ENCODE measurements at regions not wholly inside any gene's neighbourhood (a gene's known extent, or its start where the extent isn't known, plus 50 kb on each side); places are given as distances from the start of the nearest gene placed in this dataset.

GRCh38 chr20:39553120-39553519 is 591.0 kb downstream of the DHX35 start:
- Histone ChIP-seq H3K4me3 (ENCODE audit: low read depth in 1 of 2, low read length in 1 of 2) (no peak overlapping the region), H3K9me3 (no peaks in the 10 kb centered on the region), H3K27ac (no peak overlapping the region), H3K27me3 (no peaks in the 10 kb centered on the region), H3K4me1 (ENCODE audit: control insufficient read depth in 1 of 2, insufficient read depth in 1 of 2, low read depth in 1 of 2, low read length in 1 of 2) (no peaks in the 10 kb centered on the region), H3K36me3 (no peaks in the 10 kb centered on the region)
- TF ChIP-seq CTCF (IDR thresholded peaks at IDR 0.05): no peak

- no peak for TF ChIP-seq CTCF (IDR thresholded peaks at IDR 0.05)
- no peaks in the 10 kb centered on the region for H3K36me3 ChIP-seq
Measured at GRCh38 chr20:39549733-39550132, 587.6 kb downstream of the DHX35 start.

DNA sequence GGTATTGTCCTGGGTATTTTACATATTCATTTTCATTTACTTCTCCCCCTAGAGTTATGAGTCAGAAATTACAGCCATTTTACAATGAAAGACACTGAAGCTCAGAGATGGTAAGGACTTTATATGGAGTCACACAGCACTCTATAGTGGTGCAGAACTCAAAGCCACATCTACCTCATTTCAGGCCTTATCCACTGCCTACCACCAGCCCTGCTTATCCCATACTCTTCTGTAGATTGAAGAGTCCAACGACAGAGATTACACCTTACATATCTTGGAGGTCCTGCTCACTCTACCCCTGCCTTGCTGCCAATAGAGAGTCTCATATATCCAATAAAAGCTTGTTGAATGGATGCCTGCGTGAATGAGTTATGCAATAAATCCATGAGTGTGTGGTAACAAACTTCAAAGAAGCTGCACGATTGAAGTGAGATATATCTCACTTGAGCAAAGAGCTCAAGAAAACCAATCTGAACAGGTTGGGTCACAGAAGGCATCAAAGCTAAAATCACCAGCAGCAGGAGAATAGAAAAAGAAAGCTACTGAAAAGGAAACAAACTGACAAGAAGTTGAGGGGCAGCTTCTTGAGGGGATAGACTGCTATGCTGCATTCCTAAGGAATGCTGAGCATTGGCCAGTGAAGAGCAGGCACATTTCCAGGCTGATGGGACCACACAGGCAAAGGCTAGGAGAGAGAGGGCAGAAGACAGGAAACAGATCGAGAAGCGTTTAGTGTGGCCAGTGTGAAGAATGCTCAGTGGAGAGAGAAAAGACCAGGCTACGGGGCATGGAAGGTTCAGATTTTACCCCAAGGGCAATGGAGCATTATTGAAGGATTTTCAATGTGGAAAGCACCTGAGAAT is 585.6 kb downstream of the DHX35 start:
- Histone ChIP-seq H3K36me3 (no peaks in the 10 kb centered on the region), H3K4me3 (ENCODE audit: low read depth in 1 of 2, low read length in 1 of 2) (no peak overlapping the region), H3K9me3 (no peaks in the 10 kb centered on the region), H3K27ac (no peak overlapping the region), H3K4me1 (ENCODE audit: control insufficient read depth in 1 of 2, insufficient read depth in 1 of 2, low read depth in 1 of 2, low read length in 1 of 2) (no peaks in the 10 kb centered on the region), H3K27me3 (no peaks in the 10 kb centered on the region)
- TF ChIP-seq CTCF (IDR thresholded peaks at IDR 0.05): no peak

More at GRCh38 chr20:39549733-39550132, 587.6 kb downstream of the DHX35 start:
- Histone ChIP-seq H3K27me3 (no peaks in the 10 kb centered on the region), H3K4me3 (ENCODE audit: low read depth in 1 of 2, low read length in 1 of 2) (no peak overlapping the region), H3K9me3 (no peaks in the 10 kb centered on the region), H3K4me1 (ENCODE audit: control insufficient read depth in 1 of 2, insufficient read depth in 1 of 2, low read depth in 1 of 2, low read length in 1 of 2) (no peaks in the 10 kb centered on the region), H3K27ac (no peak overlapping the region)

DNA sequence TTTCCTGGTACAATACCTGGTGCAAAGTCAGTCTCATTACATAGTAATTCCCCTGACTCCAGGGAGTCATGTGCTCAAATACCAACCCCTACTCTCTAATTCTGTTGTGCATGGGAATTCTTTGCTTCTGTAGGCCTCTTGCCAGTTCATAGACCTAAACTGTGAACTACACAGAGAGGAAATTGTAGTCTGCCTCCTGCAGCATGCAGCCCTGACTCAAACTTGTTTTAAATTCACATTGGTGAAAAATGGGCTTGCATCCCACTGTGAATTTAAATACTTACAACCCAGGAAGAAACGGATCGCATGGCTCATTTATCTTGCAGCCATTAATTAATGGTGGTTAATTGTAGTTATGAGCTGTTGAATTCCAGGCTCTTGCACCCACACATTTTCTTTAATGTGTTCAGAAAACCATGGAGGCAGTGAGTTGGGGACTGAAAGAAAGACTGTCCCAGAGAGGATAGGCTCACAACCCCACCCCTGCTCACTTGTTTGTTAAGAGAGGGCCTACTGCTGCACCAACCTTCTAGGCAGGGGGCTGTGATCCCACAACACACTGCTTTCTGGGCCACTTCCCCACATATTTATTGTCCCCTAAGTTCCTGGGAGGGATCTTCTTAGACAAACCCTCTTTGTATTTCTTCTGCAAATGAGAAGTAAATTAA is 579.1 kb downstream of the DHX35 start:
- TF ChIP-seq CTCF (IDR thresholded peaks at IDR 0.05): no peak
- Histone ChIP-seq H3K4me1 (ENCODE audit: control insufficient read depth in 1 of 2, insufficient read depth in 1 of 2, low read depth in 1 of 2, low read length in 1 of 2) (no peaks in the 10 kb centered on the region), H3K4me3 (ENCODE audit: low read depth in 1 of 2, low read length in 1 of 2) (no peak overlapping the region), H3K27me3 (no peaks in the 10 kb centered on the region), H3K36me3 (no peaks in the 10 kb centered on the region), H3K27ac (no peak overlapping the region), H3K9me3 (no peaks in the 10 kb centered on the region)

GRCh38 chr20:39538317-39538716 is 576.2 kb downstream of the DHX35 start:
- Histone ChIP-seq H3K4me3 (ENCODE audit: low read depth in 1 of 2, low read length in 1 of 2) (no peak overlapping the region), H3K27me3 (no peaks in the 10 kb centered on the region), H3K36me3 (no peaks in the 10 kb centered on the region), H3K4me1 (ENCODE audit: control insufficient read depth in 1 of 2, insufficient read depth in 1 of 2, low read depth in 1 of 2, low read length in 1 of 2) (no peaks in the 10 kb centered on the region), H3K9me3 (no peaks in the 10 kb centered on the region), H3K27ac (no peak overlapping the region)
- TF ChIP-seq CTCF (IDR thresholded peaks at IDR 0.05): no peak

All from neutrophil (primary cell).